HepG2 (cell line): ENCODE measurements at regions not wholly inside any gene's neighbourhood (a gene's known extent, or its start where the extent isn't known, plus 50 kb on each side); places are given as distances from the start of the nearest gene placed in this dataset.

Experiments
- ATAC-seq: fragments of 200-7000 bp; cut with Tn5 transposase; 3 replicates; pipeline ENCODE4 v1.9.1; 2020; ENCODE audit warnings: mild to moderate bottlenecking, moderate library complexity
- BruUV-seq: library from RNA; stranded (reverse); fragments of 400-500 nt; replicated peaks from 2 replicates; lab custom pipeline; 2021; lab: Mats Ljungman, UMichigan
- CTCF ChIA-PET: fragments of 300-600 bp; formaldehyde crosslinking; extraction: SDS; loops from one replicate; lab custom pipeline; 2021; ENCODE audit warnings: low total read pairs, inconsistent platforms, low intra/inter-chr PET ratio; lab: Yijun Ruan, JAX
- POLR2A ChIA-PET: fragments of 350-600 bp; sonication (Branson Sonifier 250); formaldehyde crosslinking; loops from one replicate; lab custom pipeline; 2020; ENCODE audit warnings: antibody characterized with exemption, inconsistent platforms; lab: Yijun Ruan, JAX
- DNase-seq: peaks from one replicate; pipeline ENCODE4 v3.0.0-alpha.2; 2015; ENCODE audit warnings: low spot score
- FAIRE-seq: peaks from 3 replicates; lab custom pipeline; 2011; peaks lifted over from hg19 to GRCh38; lab: Jason Lieb, UNC
- H2AFZ ChIP-seq: one replicate; pipeline ENCODE4 v1.6.1; 2011; ENCODE audit warnings: low read length, inconsistent platforms
- H3K27ac ChIP-seq: fragments of 300-600 bp; 3 replicates; pipeline ENCODE4 v1.8.0; 2011; ENCODE audit warnings: mixed run types, mild to moderate bottlenecking, mixed read lengths, low read length, inconsistent platforms; ENCODE audit not compliant: insufficient read depth; ENCODE audit errors: extremely low read length
- H3K27me3 ChIP-seq, 2 experiments: fragments of 200-600 bp in 1 of 2; 2 replicates in 1 of 2; 3 replicates in 1 of 2; pipeline versions ENCODE4 v1.6.0 to v1.8.0; 2011; ENCODE audit warnings: low read length in 2 of 2, mild to moderate bottlenecking in 2 of 2, moderate library complexity in 2 of 2, inconsistent platforms in 1 of 2; ENCODE audit not compliant: insufficient read depth in 2 of 2, control insufficient read depth in 1 of 2
- H3K36me3 ChIP-seq, 2 experiments: fragments of 200-600 bp in 1 of 2; replicated peaks in 1 of 2; 2 replicates in 1 of 2; 3 replicates in 1 of 2; pipeline versions ENCODE4 v1.5.1 to v1.8.0; 2011; ENCODE audit warnings: low read length in 2 of 2, inconsistent platforms in 1 of 2; ENCODE audit not compliant: insufficient read depth in 2 of 2, control insufficient read depth in 1 of 2
- H3K4me1 ChIP-seq: 2 replicates; pipeline ENCODE4 v1.5.1; 2012; ENCODE audit warnings: low read length, inconsistent platforms; ENCODE audit not compliant: insufficient read depth
- H3K4me2 ChIP-seq: 2 replicates; pipeline ENCODE4 v1.6.0; 2011; ENCODE audit warnings: low read depth, low read length, inconsistent platforms
- H3K4me3 ChIP-seq, 3 experiments: fragments of 200-600 bp in 1 of 3; sonication (generic), shearing (Covaris generic) in 1 of 3; replicated peaks in 1 of 3; 2 replicates each; pipeline ENCODE4 v1.5.1; 2011 to 2016; ENCODE audit warnings: low read length in 3 of 3, inconsistent platforms in 2 of 3, low read depth in 2 of 3, mild to moderate bottlenecking in 2 of 3, control low read depth in 1 of 3, mixed read lengths in 1 of 3; ENCODE audit not compliant: insufficient read depth in 1 of 3
- H3K79me2 ChIP-seq: one replicate; pipeline ENCODE4 v1.6.1; 2011; ENCODE audit warnings: low read length, inconsistent platforms; ENCODE audit not compliant: insufficient read depth
- H3K9ac ChIP-seq: 2 replicates; pipeline ENCODE4 v1.6.0; 2011; ENCODE audit warnings: mild to moderate bottlenecking, low read depth, low read length, inconsistent platforms; ENCODE audit not compliant: insufficient read depth
- H3K9me3 ChIP-seq: 2 replicates; pipeline ENCODE4 v1.5.1; 2012; ENCODE audit warnings: mild to moderate bottlenecking, low read length
- H4K20me1 ChIP-seq: 2 replicates; pipeline ENCODE4 v1.6.0; 2011; ENCODE audit warnings: inconsistent platforms, mild to moderate bottlenecking, low read length, moderate library complexity; ENCODE audit not compliant: insufficient read depth
- ARNT2 ChIP-seq: sonication (generic); formaldehyde crosslinking; IDR thresholded peaks from 2 replicates; pipeline ENCODE4 v1.8.0; 2022; ENCODE audit warnings: mild to moderate bottlenecking, low read depth, missing genetic modification reagents, moderate library complexity
- GRHL1 ChIP-seq: sonication (generic); formaldehyde crosslinking; conservative IDR thresholded peaks from 2 replicates; pipeline ENCODE4 v1.8.0; 2022; ENCODE audit warnings: missing genetic modification reagents
- MBD4 ChIP-seq: IDR thresholded peaks from 2 replicates; pipeline ENCODE4 v1.6.1; 2012; ENCODE audit warnings: low read length, inconsistent platforms, borderline replicate concordance
- PCBP1 ChIP-seq: fragments of 200-400 bp; formaldehyde crosslinking; IDR thresholded peaks from 2 replicates; pipeline ENCODE4 v1.6.1; 2017; ENCODE audit warnings: mild to moderate bottlenecking, low read depth, low read length, borderline replicate concordance
- SRSF1 ChIP-seq: fragments of 200-400 bp; formaldehyde crosslinking; optimal IDR thresholded peaks from 2 replicates; pipeline ENCODE3; 2017; ENCODE audit warnings: mild to moderate bottlenecking, low read depth, low read length, moderate library complexity
- TARDBP ChIP-seq: sonication (generic); formaldehyde crosslinking; IDR thresholded peaks from 2 replicates; pipeline ENCODE4 v1.8.0; 2022; ENCODE audit warnings: mild to moderate bottlenecking, missing genetic modification reagents
- ZBTB37 ChIP-seq: sonication (generic); formaldehyde crosslinking; IDR thresholded peaks from 2 replicates; pipeline ENCODE4 v1.4.0; 2020; ENCODE audit warnings: mild to moderate bottlenecking, missing genetic modification reagents
- ZNF17 ChIP-seq: sonication (generic); formaldehyde crosslinking; IDR thresholded peaks from 2 replicates; pipeline ENCODE4 v1.5.0; 2020; ENCODE audit warnings: mild to moderate bottlenecking, missing genetic modification reagents
- ZNF180 ChIP-seq: sonication (generic); formaldehyde crosslinking; IDR thresholded peaks from 2 replicates; pipeline ENCODE4 v1.4.0; 2020; ENCODE audit warnings: low read depth, missing genetic modification reagents, borderline replicate concordance
- ZNF24 ChIP-seq: fragments of 450-650 bp; IDR thresholded peaks from 2 replicates; pipeline ENCODE4 v1.6.1; 2017; ENCODE audit warnings: antibody characterized with exemption, mild to moderate bottlenecking
- ZSCAN25 ChIP-seq: sonication (generic); formaldehyde crosslinking; IDR thresholded peaks from 2 replicates; pipeline ENCODE4 v1.8.0; 2022; ENCODE audit warnings: mild to moderate bottlenecking, missing genetic modification reagents
- WGBS: methylation state at CpG from one replicate; pipeline ENCODE4 v1.1.6; 2017; ENCODE audit warnings: low lambda C conversion rate; 5-methylcytosine and 5-hydroxymethylcytosine counted together
- in situ Hi-C: cut with HindIII; loops from 2 replicates; pipeline ENCODE4 v1.10.0; 2017; ENCODE audit warnings: low pct_unique_long_range_greater_than_20kb; ENCODE audit not compliant: extremely low pct_ligation_motif_present
- intact Hi-C: fragments of 100-400 bp; cut with micrococcal nuclease; formaldehyde crosslinking; loops from one replicate; pipeline ENCODE4 v1.10.0; 2022; ENCODE audit not compliant: unreplicated experiment

- Histone ChIP-seq H3K9ac (no peak overlapping the region), H3K4me2 (no peak overlapping the region), H3K4me3 (no peak overlapping the region), H3K27me3 (no peaks in the 10 kb centered on the region), H3K4me1 (no peaks in the 10 kb centered on the region), H3K9me3 (no peaks in the 10 kb centered on the region), H3K27ac (no peak overlapping the region), H4K20me1 (no peaks in the 10 kb centered on the region), H3K79me2 (no peaks in the 10 kb centered on the region), H3K36me3 (no peaks in the 10 kb centered on the region), H2AFZ (no peak overlapping the region)
- no peak for DNase-seq
- 15% methylated on average over 4 of the region's 4 CpGs for WGBS
- ChIA-PET POLR2A (no interaction called here), CTCF (no interaction called here)
- TF ChIP-seq ZBTB37 (CRISPR knock-in tag), result no peak
- TF ChIP-seq TARDBP (CRISPR knock-in tag), result no peak
- no peak for TF ChIP-seq GRHL1 (CRISPR knock-in tag)
- TF ChIP-seq MBD4, result no peak
- TF ChIP-seq ZNF17 (CRISPR knock-in tag), result no peak
- TF ChIP-seq ZSCAN25 (CRISPR knock-in tag), result no peak
- TF ChIP-seq ZNF180 (CRISPR knock-in tag), result no peak
- TF ChIP-seq ZNF24, result no peak
- no peak for TF ChIP-seq SRSF1
- TF ChIP-seq ARNT2, result no peak
- no peak for TF ChIP-seq PCBP1
- intact Hi-C loops (no loop called here), in situ Hi-C loops (no loop called here)
- no peak for FAIRE-seq
- no peak for ATAC-seq
- BruUV-seq, result no TSS peak
Measured at GRCh38 chr3:65004795-65005295, 317.0 kb upstream of the ADAMTS9 start.
